Posterior cingulate gyrus (tissue), 11 donors: ENCODE measurements at regions not wholly inside any gene's neighbourhood (a gene's known extent, or its start where the extent isn't known, plus 50 kb on each side); places are given as distances from the start of the nearest gene placed in this dataset.
"Not testable (repeated sequence)": the region's sequence is repeated elsewhere in the genome, so short reads cannot be mapped to it uniquely, and the experiment has no call there.

Source experiments
- DNase-seq, 10 donors: peaks; one replicate each; pipeline versions ENCODE4 v3.0.0 to v3.0.0-alpha.2; 2020 to 2021; ENCODE audit warnings: mixed read lengths in 3 of 10
- intact Hi-C: fragments of 100-400 bp; cut with DNase I; formaldehyde crosslinking; loops from one replicate; pipeline ENCODE4 v1.15.1; 2023

DNA sequence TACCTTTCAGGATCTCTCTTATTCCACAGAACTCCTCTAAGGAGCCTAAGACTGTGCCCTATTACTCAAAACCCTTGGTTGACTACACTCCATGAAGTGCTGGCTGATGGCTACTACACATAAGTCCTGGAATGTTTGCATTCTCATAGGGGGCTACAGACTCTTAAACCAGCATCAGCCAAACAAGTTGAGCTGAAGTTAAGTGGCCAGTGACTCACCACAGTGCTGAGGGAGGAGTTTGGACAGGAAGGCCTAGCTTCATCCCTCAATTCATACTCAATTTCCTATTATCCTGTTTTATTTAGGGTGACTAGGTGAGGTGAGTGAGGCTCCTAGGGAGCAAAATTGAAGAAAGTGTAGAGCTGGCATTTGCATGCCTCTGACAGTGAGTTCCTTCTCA, 246.7 kb downstream of the SMAD2 start:
- no peak for DNase-seq
- intact Hi-C loops = no loop called here

DNA sequence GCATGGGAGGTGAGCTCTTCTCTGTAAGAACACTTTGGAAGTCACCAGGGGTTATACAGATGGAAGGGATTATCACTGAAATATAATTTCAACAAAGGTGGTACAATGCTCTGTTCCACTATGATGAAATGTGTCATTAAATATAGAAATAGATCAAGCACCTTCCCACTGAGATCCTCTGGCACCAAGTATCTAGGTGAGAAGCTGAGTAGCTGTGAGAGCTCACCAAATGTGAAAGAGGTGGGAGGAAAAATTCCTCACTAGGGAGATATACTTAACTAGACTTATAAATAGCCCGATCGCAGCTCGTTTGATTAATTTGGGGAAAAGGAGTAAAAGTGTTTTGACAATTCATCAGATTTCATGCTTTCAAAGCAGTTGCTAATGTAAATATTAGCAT, 247.6 kb downstream of the SMAD2 start:
- intact Hi-C loops = no loop called here
- no peak for DNase-seq

- DNase-seq = no peak
- intact Hi-C loops = no loop called here
Measured at GRCh38 chr18:47680488-47680887, 250.0 kb downstream of the SMAD2 start.

GRCh38 chr18:47679864-47680263, 250.6 kb downstream of the SMAD2 start:
- DNase-seq = no peak
- intact Hi-C loops = no loop called here

DNA sequence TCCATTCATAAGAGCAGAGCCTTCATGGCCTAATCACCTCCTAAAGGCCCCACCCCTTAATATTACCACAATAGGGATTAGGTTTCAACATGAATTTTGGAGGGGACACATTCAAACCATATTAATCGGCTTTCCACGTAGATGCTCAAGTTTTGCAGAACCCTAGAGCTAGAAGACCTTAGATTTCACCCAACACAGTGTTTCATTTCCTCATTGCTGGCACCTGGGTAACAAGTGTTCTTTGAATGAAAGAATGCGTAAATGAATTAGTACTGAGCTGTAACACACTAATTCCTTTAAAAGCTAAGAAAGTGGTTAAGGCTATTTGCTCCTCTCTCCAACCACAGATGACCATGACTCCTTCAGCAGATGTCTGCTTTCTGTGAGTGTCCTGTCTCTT, 252.5 kb downstream of the SMAD2 start:
- intact Hi-C loops = no loop called here

DNA sequence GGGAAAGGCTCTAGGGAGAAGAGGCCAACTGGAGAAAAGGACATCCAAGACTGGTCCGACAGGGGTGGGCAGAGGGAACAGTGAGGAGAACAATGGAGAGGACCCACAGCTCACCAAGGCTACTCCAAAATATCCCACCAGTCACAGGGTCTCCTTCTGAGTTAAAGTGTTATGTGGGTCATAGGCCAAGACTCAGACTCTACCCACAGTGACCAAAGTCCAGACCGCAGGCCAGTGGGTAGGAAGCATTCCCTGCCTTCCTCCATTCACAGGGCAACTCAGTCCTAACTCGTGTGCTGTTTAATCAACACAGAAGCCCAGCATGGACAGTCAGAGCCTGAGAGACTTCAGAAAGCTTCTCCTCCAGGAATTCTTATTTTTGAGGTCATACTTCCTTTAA, 260.6 kb downstream of the SMAD2 start:
- no peak for DNase-seq
- intact Hi-C loops = no loop called here

More for the DNA sequence above, 252.5 kb downstream of the SMAD2 start:
- DNase-seq = no peak

- no peak for DNase-seq
- intact Hi-C loops = no loop called here
Measured at GRCh38 chr18:47658498-47658897, 272.0 kb downstream of the SMAD2 start.

DNA sequence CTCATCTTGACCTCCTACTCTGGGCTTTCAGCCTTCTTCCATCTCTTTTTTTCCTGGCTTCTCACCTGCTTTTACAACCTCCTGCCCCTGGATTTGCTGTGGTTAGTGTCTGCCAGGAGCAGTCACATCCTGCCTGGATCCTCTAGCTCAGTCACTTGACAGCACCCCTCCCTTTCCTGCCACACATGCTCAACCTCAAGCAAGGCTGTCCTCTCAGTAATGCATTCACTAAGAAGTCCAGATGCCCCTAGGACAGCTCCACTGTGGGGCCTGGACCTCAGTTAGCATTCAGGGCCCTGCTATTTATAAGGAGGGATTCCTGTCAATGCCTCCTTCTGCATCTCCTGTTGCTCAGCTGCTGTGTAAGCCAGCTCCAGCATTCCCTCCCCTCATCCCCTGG, 275.5 kb downstream of the SMAD2 start:
- DNase-seq = no peak
- intact Hi-C loops = no loop called here

GRCh38 chr18:47644896-47645295, 285.6 kb downstream of the SMAD2 start:
- intact Hi-C loops = no loop called here
- DNase-seq = no peak

GRCh38 chr18:47637551-47637950, 292.9 kb downstream of the SMAD2 start:
- intact Hi-C loops, DNase-seq: not testable (repeated sequence)

DNA sequence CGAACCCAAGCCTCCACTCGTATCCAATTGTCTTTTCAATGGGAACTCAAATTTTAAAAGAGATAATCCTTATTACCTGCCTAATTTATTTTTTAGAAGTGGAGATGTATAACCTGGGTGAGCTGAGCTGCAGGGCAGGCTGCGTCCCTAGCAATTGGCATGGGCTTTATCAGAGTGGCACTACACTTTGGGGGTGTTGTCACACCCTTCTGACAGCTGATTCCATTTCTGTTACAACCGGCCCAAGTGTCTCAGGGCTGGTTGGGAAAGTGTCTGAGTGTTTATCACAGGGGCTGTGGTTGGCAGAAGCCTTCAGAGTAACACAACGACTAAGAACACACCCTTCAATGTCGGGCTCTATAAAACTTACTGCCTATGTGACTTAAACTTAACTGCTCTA, 295.0 kb downstream of the SMAD2 start:
- intact Hi-C loops = no loop called here
- DNase-seq = no peak

GRCh38 chr18:47632970-47633635, 297.4 kb downstream of the SMAD2 start:
- intact Hi-C loops = no loop called here
- no peak for DNase-seq

DNA sequence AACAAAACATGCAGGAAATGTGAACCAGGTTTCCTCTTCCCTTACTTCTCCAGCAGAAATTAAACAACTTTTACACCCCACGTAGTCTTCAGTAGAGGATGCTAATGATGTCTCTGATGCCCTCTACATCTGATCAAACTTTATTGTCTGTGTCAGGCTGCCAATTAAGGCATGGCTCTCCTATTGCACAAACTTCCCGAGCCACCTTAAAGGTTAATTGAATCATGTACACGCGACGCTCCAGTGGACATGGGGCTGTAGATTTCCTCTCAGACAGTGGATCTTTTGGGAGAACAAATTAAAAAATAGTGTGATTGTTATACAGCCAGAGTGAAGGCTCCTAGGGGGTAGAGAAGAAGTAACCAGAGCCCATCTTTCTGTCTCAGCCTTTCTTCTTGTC, 301.6 kb downstream of the SMAD2 start:
- intact Hi-C loops = no loop called here
- no peak for DNase-seq

- DNase-seq = no peak
- intact Hi-C loops = no loop called here
Measured at GRCh38 chr18:47628240-47628781, 302.1 kb downstream of the SMAD2 start.

GRCh38 chr18:47627030-47627429, 303.4 kb downstream of the SMAD2 start:
- DNase-seq = no peak
- intact Hi-C loops = loop anchor here (2.0 kb wide), 1 partner anchor 20 kb away; no protein-coding TSS in a partner anchor

DNA sequence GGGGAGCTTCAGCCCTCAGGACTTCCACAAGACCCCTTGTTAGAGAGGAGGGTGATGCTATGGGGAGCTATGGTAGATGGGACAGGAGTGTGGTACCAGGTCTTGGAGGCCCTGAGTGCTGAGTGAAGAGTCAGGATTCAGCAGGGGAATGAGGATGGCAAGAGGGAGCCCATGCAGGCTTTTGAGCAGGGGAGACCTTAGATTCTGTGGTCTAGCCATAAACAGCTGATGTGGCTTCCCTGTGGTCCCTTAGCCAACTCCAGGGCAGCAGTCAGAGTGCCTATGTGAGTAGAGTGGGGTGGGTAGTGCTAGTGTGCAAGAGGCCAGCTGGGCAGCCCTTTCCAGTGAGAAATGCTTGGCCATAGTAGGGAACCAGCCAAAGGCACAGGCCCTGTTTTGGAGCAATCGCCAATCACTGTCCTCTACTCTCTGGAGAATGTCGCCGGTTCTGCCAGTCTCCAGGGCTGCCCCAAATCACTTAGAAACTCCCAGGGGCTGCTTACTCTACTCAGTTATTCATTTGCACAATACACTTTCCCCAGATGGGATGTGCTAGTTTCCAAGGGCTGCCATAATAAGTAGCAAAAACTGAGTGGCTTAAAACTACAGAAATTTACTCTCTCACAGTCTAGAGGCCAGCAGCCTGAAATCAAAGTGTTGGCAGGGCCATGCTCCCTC, 310.5 kb downstream of the SMAD2 start:
- intact Hi-C loops = no loop called here
- no peak for DNase-seq

DNA sequence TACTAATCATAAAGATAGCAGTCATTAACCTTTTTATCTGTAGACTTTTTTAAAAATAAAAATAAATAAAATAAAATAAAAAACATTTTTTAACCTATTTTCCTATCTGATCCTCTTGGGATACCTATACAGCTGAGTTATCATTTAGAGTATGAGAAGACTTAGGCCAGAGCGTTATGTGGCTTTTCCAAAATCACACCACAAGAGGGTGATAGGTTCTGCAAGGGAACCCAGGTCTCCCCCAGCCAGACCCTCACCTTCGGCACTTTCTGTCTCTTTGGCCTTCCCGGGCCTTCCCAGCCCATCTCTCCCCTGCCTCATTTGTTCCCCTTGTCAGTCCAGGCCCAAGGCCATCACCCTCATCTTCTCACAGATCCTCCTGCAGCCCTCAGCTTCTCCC, 311.7 kb downstream of the SMAD2 start:
- DNase-seq = no peak
- intact Hi-C loops = no loop called here

- no peak for DNase-seq
- intact Hi-C loops = no loop called here
Measured at GRCh38 chr18:47615043-47615442, 315.4 kb downstream of the SMAD2 start.

GRCh38 chr18:47613929-47614328, 316.5 kb downstream of the SMAD2 start:
- intact Hi-C loops = no loop called here
- DNase-seq = no peak

DNA sequence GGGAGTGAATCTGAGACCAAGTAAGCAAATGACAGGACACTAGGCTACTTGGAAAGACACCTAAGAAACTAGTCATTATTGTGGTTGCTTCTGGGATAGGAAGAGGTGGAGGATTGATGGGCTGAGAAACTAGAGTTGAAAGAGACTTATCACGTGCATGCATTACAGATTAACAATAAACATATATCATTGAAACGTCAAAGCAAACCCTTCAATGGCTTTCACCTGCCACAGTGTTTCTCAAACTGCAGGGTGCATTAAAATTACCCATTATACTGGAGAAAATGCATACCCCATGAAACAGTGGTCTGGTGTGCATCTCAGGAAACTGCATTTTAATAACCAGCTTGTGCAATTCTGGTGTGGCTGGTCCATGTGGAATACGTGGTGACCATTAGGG, 318.8 kb downstream of the SMAD2 start:
- intact Hi-C loops = no loop called here
- no peak for DNase-seq

- intact Hi-C loops = loop anchor here (2.0 kb wide), 1 partner anchor 20 kb away; no protein-coding TSS in a partner anchor
- DNase-seq = no peak
Measured at GRCh38 chr18:47606526-47606925, 323.9 kb downstream of the SMAD2 start.

- intact Hi-C loops = no loop called here
Measured at GRCh38 chr18:47605093-47605492, 325.4 kb downstream of the SMAD2 start.

More at GRCh38 chr18:47605093-47605492, 325.4 kb downstream of the SMAD2 start:
- no peak for DNase-seq
